AG20443 (cell line): ENCODE measurements at regions not wholly inside any gene's neighbourhood (a gene's known extent, or its start where the extent isn't known, plus 50 kb on each side); places are given as distances from the start of the nearest gene placed in this dataset.
"Not testable (repeated sequence)": the region's sequence is repeated elsewhere in the genome, so short reads cannot be mapped to it uniquely, and the experiment has no call there.

ENCODE experiments used
- DNase-seq: peaks from one replicate; pipeline ENCODE4 v3.0.0; 2012; ENCODE audit warnings: low spot score, mixed read lengths

GRCh38 chr18:51248685-51249084, 51.2 kb upstream of the MEX3C start:
- DNase-seq, result no peak

GRCh38 chr18:51250006-51250405, 52.5 kb upstream of the MEX3C start:
- no peak for DNase-seq

- DNase-seq, result no peak
These were observed 53.1 kb upstream of the MEX3C start for GRCh38 chr18:51250458-51251024.

GRCh38 chr18:51251625-51252024, 54.1 kb upstream of the MEX3C start:
- no peak for DNase-seq

GRCh38 chr18:51253476-51253875, 56.0 kb upstream of the MEX3C start:
- DNase-seq, result no peak

GRCh38 chr18:51255693-51256092, 58.2 kb upstream of the MEX3C start:
- no peak for DNase-seq

GRCh38 chr18:51257150-51257549, 59.7 kb upstream of the MEX3C start:
- no peak for DNase-seq

GRCh38 chr18:51260118-51260517, 62.6 kb upstream of the MEX3C start:
- no peak for DNase-seq

GRCh38 chr18:51266077-51266476, 68.6 kb upstream of the MEX3C start:
- DNase-seq, result not testable (repeated sequence)

- no peak for DNase-seq
These were observed 69.3 kb upstream of the MEX3C start for GRCh38 chr18:51266773-51267172.

GRCh38 chr18:51273437-51273836, 76.0 kb upstream of the MEX3C start:
- DNase-seq, result no peak

- DNase-seq, result peak; percentile 17
These were observed 78.4 kb upstream of the MEX3C start for GRCh38 chr18:51275712-51276476.

- no peak for DNase-seq
These were observed 80.7 kb upstream of the MEX3C start for GRCh38 chr18:51278045-51278649.

GRCh38 chr18:51279367-51279984, 82.0 kb upstream of the MEX3C start:
- DNase-seq, result no peak

- DNase-seq, result no peak
These were observed 90.5 kb upstream of the MEX3C start for GRCh38 chr18:51287818-51288508.

- DNase-seq, result no peak
These were observed 91.1 kb upstream of the MEX3C start for GRCh38 chr18:51288582-51288981.

- DNase-seq, result no peak
These were observed 93.4 kb upstream of the MEX3C start for GRCh38 chr18:51290860-51291259.

GRCh38 chr18:51300912-51301311, 103.4 kb upstream of the MEX3C start:
- no peak for DNase-seq

GRCh38 chr18:51301376-51301775, 103.9 kb upstream of the MEX3C start:
- DNase-seq, result no peak

GRCh38 chr18:51316677-51317076, 119.2 kb upstream of the MEX3C start:
- DNase-seq, result no peak

- no peak for DNase-seq
These were observed 124.2 kb upstream of the MEX3C start for GRCh38 chr18:51321696-51322095.

- no peak for DNase-seq
These were observed 126.5 kb upstream of the MEX3C start for GRCh38 chr18:51323961-51324360.
